BJ (cell line): ENCODE measurements at regions not wholly inside any gene's neighbourhood (a gene's known extent, or its start where the extent isn't known, plus 50 kb on each side); places are given as distances from the start of the nearest gene placed in this dataset.

Experiments
- CTCF ChIA-PET: fragments of 350-600 bp; formaldehyde crosslinking; extraction: SDS; loops from one replicate; lab custom pipeline; 2021; ENCODE audit warnings: antibody characterized with exemption, inconsistent platforms; lab: Yijun Ruan, JAX
- POLR2A ChIA-PET: fragments of 300-600 bp; sonication (Branson Sonifier 250); formaldehyde crosslinking; extraction: SDS; loops from one replicate; lab custom pipeline; 2021; ENCODE audit warnings: antibody characterized with exemption; lab: Charles Lee
- DNase-seq: peaks from one replicate; pipeline ENCODE4 v3.0.0-alpha.2; 2011; ENCODE audit warnings: low read depth
- H3K27me3 ChIP-seq: 2 replicates; pipeline ENCODE4 v1.6.0; 2011; ENCODE audit warnings: low read length; ENCODE audit not compliant: control insufficient read depth, insufficient read depth
- H3K36me3 ChIP-seq: 2 replicates; pipeline ENCODE4 v1.5.1; 2011; ENCODE audit warnings: low read length; ENCODE audit not compliant: control insufficient read depth, insufficient read depth
- H3K4me3 ChIP-seq: 2 replicates; pipeline ENCODE4 v1.5.1; 2011; ENCODE audit warnings: low read depth, mild to moderate bottlenecking, control low read depth, low read length
- CTCF ChIP-seq: IDR thresholded peaks from 2 replicates; pipeline ENCODE4 v1.5.1; 2011; ENCODE audit warnings: low read depth, mild to moderate bottlenecking, control low read depth, inconsistent platforms, low read length, moderate library complexity; ENCODE audit not compliant: insufficient read depth

- Histone ChIP-seq H3K27me3 (no peaks in the 10 kb centered on the region), H3K4me3 (no peak overlapping the region), H3K36me3 (no peaks in the 10 kb centered on the region)
- no peak for DNase-seq
- TF ChIP-seq CTCF = no peak
- POLR2A ChIA-PET = no interaction called here
- CTCF ChIA-PET = no interaction called here
Observed at GRCh38 chr1:4172644-4173599, 272.9 kb upstream of the C1orf174 start.

- Histone ChIP-seq H3K4me3 (no peak overlapping the region), H3K36me3 (no peaks in the 10 kb centered on the region), H3K27me3 (no peaks in the 10 kb centered on the region)
- ChIA-PET CTCF (no interaction called here), POLR2A (no interaction called here)
- no peak for DNase-seq
- TF ChIP-seq CTCF = no peak
Observed at GRCh38 chr1:4173731-4174130, 273.7 kb upstream of the C1orf174 start.

- POLR2A ChIA-PET = no interaction called here
Observed at GRCh38 chr1:4174291-4175200, 274.5 kb upstream of the C1orf174 start.

GRCh38 chr1:4175566-4176405 lies 275.7 kb upstream of the C1orf174 start:
- ChIA-PET CTCF (no interaction called here), POLR2A (no interaction called here)
- Histone ChIP-seq H3K27me3 (no peaks in the 10 kb centered on the region), H3K36me3 (no peaks in the 10 kb centered on the region), H3K4me3 (no peak overlapping the region)
- no peak for TF ChIP-seq CTCF
- DNase-seq = no peak

More at GRCh38 chr1:4174291-4175200, 274.5 kb upstream of the C1orf174 start:
- Histone ChIP-seq H3K36me3 (no peaks in the 10 kb centered on the region), H3K4me3 (no peak overlapping the region), H3K27me3 (no peaks in the 10 kb centered on the region)
- CTCF ChIA-PET = no interaction called here
- no peak for TF ChIP-seq CTCF
- DNase-seq = no peak
